Mucosa of descending colon (tissue), 3 donors: ENCODE measurements at regions not wholly inside any gene's neighbourhood (a gene's known extent, or its start where the extent isn't known, plus 50 kb on each side); places are given as distances from the start of the nearest gene placed in this dataset.

Experiments
- ATAC-seq: fragments of 200-7000 bp; cut with Tn5 transposase; one replicate; pipeline ENCODE4 v1.9.1; 2020; ENCODE audit warnings: mild to moderate bottlenecking, moderate library complexity
- DNase-seq, 3 donors: peaks; one replicate each; pipeline ENCODE4 v3.0.0-alpha.2; 2020
- H3K36me3 ChIP-seq: fragments of 200-600 bp; one replicate; pipeline ENCODE4 v1.8.0; 2021; ENCODE audit warnings: low read depth, mild to moderate bottlenecking
- H3K4me1 ChIP-seq: fragments of 200-600 bp; one replicate; pipeline ENCODE4 v1.8.0; 2021; ENCODE audit warnings: low read depth, mild to moderate bottlenecking
- H3K4me3 ChIP-seq: fragments of 200-600 bp; one replicate; pipeline ENCODE4 v1.8.0; 2021; ENCODE audit warnings: mild to moderate bottlenecking
- H3K9me3 ChIP-seq: fragments of 200-600 bp; one replicate; pipeline ENCODE4 v1.8.0; 2021; ENCODE audit warnings: mild to moderate bottlenecking
- intact Hi-C, 2 donors: fragments of 100-400 bp; cut with DNase I in 1 of 2; cut with micrococcal nuclease in 1 of 2; formaldehyde crosslinking; loops; one replicate each; pipeline versions ENCODE4 v1.11.0 to v1.11.1; 2022; cut with DNase I, micrococcal nuclease
- TF ChIP-seq, protein P1 (sequence below): fragments of 200-600 bp; IDR thresholded peaks from one replicate; pipeline ENCODE4 v1.8.0; 2022; ENCODE audit warnings: antibody characterized with exemption, mild to moderate bottlenecking
- donor health status: DM: no; HTN: no; CAD: no; lungs with moderate emphysema.
- donor health status: DM: no; HTN: no; CAD: no.
- donor health status: DM: no; HTN: yes; CAD: no.

DNA sequence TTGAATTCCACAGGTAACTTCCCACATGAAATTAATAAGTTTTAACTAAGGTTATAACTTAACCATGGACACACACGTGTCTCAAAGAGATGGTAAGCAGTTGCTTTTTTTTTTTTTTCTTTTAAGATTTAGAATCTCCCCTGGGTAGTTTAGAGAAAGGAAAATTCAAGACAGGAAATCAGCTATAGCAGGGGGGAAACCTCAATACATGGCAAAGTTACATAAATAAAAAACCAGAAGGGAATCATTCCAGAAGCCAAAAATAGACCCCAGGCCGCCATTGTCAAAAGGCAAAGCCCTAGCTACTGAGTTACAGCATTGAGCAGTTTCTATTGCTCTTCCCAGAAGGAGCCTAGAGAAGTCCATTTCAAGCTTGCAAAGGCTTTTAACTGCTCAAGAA is 91.5 kb upstream of the ZNF236 start:
- no peak for DNase-seq
- ATAC-seq = no peak
- intact Hi-C loops = no loop called here

GRCh38 chr18:76727589-76727988 is 94.8 kb upstream of the ZNF236 start:
- Histone ChIP-seq H3K4me3 (no peak overlapping the region), H3K36me3 (no peaks in the 10 kb centered on the region), H3K9me3 (no peaks in the 10 kb centered on the region), H3K4me1 (no peaks in the 10 kb centered on the region)
- DNase-seq (no peak), ATAC-seq (no peak)
- TF ChIP-seq, protein P1, sequence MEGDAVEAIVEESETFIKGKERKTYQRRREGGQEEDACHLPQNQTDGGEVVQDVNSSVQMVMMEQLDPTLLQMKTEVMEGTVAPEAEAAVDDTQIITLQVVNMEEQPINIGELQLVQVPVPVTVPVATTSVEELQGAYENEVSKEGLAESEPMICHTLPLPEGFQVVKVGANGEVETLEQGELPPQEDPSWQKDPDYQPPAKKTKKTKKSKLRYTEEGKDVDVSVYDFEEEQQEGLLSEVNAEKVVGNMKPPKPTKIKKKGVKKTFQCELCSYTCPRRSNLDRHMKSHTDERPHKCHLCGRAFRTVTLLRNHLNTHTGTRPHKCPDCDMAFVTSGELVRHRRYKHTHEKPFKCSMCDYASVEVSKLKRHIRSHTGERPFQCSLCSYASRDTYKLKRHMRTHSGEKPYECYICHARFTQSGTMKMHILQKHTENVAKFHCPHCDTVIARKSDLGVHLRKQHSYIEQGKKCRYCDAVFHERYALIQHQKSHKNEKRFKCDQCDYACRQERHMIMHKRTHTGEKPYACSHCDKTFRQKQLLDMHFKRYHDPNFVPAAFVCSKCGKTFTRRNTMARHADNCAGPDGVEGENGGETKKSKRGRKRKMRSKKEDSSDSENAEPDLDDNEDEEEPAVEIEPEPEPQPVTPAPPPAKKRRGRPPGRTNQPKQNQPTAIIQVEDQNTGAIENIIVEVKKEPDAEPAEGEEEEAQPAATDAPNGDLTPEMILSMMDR = no peak
- intact Hi-C loops = no loop called here

More for the DNA sequence above, 91.5 kb upstream of the ZNF236 start:
- TF ChIP-seq, protein P1 = no peak
- H3K4me3 ChIP-seq = no peak overlapping the region
- no peaks in the 10 kb centered on the region for H3K4me1 ChIP-seq
- H3K9me3 ChIP-seq = no peaks in the 10 kb centered on the region
- no peaks in the 10 kb centered on the region for H3K36me3 ChIP-seq

- no peaks in the 10 kb centered on the region for H3K4me1 ChIP-seq
- DNase-seq (no peak), ATAC-seq (no peak)
- TF ChIP-seq, protein P1 = no peak
- no peaks in the 10 kb centered on the region for H3K36me3 ChIP-seq
- no peak overlapping the region for H3K4me3 ChIP-seq
- no peaks in the 10 kb centered on the region for H3K9me3 ChIP-seq
- intact Hi-C loops = no loop called here
Measured at GRCh38 chr18:76725445-76725844, 96.9 kb upstream of the ZNF236 start.

DNA sequence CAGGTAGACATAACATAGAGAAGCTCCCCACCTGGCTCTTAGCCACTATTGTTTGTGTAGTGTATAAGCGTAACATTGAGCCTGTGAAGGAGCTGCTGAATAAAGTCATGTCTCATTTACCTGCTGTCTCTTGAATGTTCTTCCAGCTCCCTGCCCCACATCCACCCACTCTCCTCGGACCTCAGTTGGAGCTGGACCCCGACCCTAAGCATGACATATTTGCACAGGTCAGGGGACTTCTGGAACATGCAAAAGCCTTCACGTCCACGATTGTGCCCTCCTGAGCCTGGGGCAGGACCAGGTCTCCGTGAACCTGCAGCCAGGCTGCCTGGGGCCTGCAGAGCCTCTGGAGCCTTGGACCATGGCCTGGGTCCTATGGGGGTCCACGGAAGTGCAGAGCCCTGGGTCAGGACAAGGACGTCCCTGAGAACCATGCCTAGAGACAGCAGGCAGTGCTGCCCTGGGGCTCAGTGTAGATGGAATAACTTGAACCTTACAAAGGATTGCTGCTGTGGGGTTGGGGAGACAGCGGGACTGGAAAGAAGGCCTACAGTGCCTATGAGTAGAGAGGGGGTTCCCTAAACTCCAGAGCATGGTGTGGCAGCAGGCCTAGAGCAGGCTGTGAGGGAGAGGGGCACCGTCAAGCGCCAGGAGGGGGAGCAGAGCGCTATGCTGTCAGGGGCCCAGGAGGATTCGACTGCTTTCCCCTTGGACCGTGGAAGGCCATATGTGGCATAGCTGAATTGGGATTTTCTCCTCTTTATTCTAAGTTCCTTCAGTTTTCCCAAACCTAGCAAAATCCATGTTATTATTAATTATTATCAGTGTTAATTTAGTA is 99.9 kb upstream of the ZNF236 start:
- Histone ChIP-seq H3K36me3 (no peaks in the 10 kb centered on the region), H3K4me1 (no peaks in the 10 kb centered on the region), H3K4me3 (no peak overlapping the region), H3K9me3 (no peaks in the 10 kb centered on the region)
- TF ChIP-seq, protein P1 = no peak
- ATAC-seq = no peak
- intact Hi-C loops = no loop called here
- no peak for DNase-seq

GRCh38 chr18:76721207-76721996 is 101.0 kb upstream of the ZNF236 start:
- DNase-seq = peak in 1 of 3 donors; percentile 28
- peak; percentile 67 for ATAC-seq
- intact Hi-C loops = no loop called here
- Histone ChIP-seq H3K4me1 (no peaks in the 10 kb centered on the region), H3K36me3 (no peaks in the 10 kb centered on the region), H3K9me3 (no peaks in the 10 kb centered on the region), H3K4me3 (no peak overlapping the region)
- TF ChIP-seq, protein P1 = no peak
